Gastroesophageal sphincter (tissue), 4 donors: ENCODE measurements at regions not wholly inside any gene's neighbourhood (a gene's known extent, or its start where the extent isn't known, plus 50 kb on each side); places are given as distances from the start of the nearest gene placed in this dataset.
"Not testable (repeated sequence)": the region's sequence is repeated elsewhere in the genome, so short reads cannot be mapped to it uniquely, and the experiment has no call there.

ENCODE experiments used
- ATAC-seq: fragments of 150-250 bp; one replicate; pipeline ENCODE4 v1.9.1; 2016; ENCODE audit warnings: mild to moderate bottlenecking, moderate library complexity
- H3K27ac ChIP-seq, 4 donors: fragments of 200-600 bp; sonication (generic) in 3 of 4; 1 replicate in 3 of 4; 2 replicates in 1 of 4; pipeline ENCODE4 v1.5.1; 2016 to 2019
- H3K27me3 ChIP-seq: fragments of 200-600 bp; sonication (generic); one replicate; pipeline ENCODE4 v1.5.1; 2019
- H3K36me3 ChIP-seq, 2 donors: fragments of 200-600 bp; sonication (generic); one replicate each; pipeline ENCODE4 v1.5.1; 2019; ENCODE audit warnings: control low read depth in 1 of 2
- H3K4me1 ChIP-seq, 3 donors: fragments of 200-600 bp; sonication (generic); 1 replicate in 2 of 3; 2 replicates in 1 of 3; pipeline ENCODE4 v1.5.1; 2016 to 2019; ENCODE audit warnings: control low read depth in 2 of 3
- H3K4me3 ChIP-seq, 2 donors: fragments of 200-600 bp; sonication (generic); one replicate each; pipeline ENCODE4 v1.5.1; 2019; ENCODE audit warnings: mild to moderate bottlenecking in 1 of 2, moderate library complexity in 1 of 2
- H3K9me3 ChIP-seq, 3 donors: fragments of 200-600 bp; sonication (generic); one replicate each; pipeline ENCODE4 v1.5.1; 2017 to 2019; ENCODE audit warnings: control low read depth in 2 of 3
- CTCF ChIP-seq, 4 experiments: fragments of 200-600 bp in 2 of 4; fragments of 450-650 bp in 2 of 4; sonication (generic) in 1 of 4; IDR thresholded peaks; one replicate each; pipeline ENCODE4 v1.5.1; 2017 to 2019; ENCODE audit warnings: antibody characterized with exemption in 4 of 4, mild to moderate bottlenecking in 2 of 4, moderate library complexity in 2 of 4
- EP300 ChIP-seq: sonication (generic); formaldehyde crosslinking; IDR thresholded peaks from one replicate; pipeline ENCODE4 v1.6.1; 2017; ENCODE audit warnings: antibody characterized with exemption, mild to moderate bottlenecking
- POLR2A ChIP-seq, 2 donors: fragments of 450-650 bp; IDR thresholded peaks; one replicate each; pipeline ENCODE4 v1.6.1; 2017; ENCODE audit warnings: antibody characterized with exemption in 2 of 2, mild to moderate bottlenecking in 2 of 2, moderate library complexity in 1 of 2
- POLR2AphosphoS5 ChIP-seq: sonication (generic); formaldehyde crosslinking; IDR thresholded peaks from one replicate; pipeline ENCODE4 v1.6.1; 2017; ENCODE audit warnings: antibody characterized with exemption
- WGBS, 2 donors: methylation state at CpG; one replicate each; pipeline ENCODE4 v1.1.5; 2018; ENCODE audit warnings: low coverage in 1 of 2; 5-methylcytosine and 5-hydroxymethylcytosine counted together

DNA sequence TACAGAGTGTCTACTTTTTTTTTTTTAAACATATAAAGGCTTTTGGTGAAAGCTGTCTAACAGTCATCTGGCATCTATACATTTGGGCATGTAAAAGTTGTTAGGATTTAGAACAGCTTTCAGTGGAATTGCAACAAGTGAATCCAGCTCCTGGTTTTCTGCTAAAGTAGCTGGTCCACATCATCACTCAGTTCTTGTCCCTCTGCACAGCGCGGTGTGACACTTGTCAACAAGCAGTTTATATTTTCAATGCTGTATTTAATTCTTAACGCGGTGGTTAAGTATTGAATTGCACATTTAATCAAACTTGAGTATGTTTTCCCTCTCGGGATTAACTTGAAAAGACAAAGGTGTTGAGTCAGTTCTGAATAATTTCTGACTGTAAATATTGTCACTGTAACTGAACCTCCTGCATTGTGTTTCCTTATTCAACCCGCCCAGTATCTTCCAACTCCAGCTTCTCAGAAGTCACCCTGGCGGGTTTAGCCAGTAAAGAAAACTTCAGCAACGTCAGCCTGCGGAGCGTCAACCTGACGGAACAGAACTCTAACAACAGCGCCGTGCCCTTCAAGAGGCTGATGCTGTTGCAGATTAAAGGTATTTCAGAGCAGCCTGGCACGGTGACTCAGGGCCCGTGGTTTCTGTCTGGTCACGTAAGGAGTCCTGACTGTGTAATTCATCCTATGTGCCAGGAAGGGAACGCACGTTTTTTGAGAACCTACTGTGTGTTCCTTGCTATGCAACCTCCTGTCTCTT lies 66.1 kb upstream of the LYZL2 start:
- not testable (repeated sequence) for H3K27ac ChIP-seq, H3K4me1 ChIP-seq, H3K9me3 ChIP-seq, H3K36me3 ChIP-seq, H3K27me3 ChIP-seq, ATAC-seq, H3K4me3 ChIP-seq
- peak; percentile 17 for TF ChIP-seq POLR2AphosphoS5
- WGBS, 2 donors, result 40 to 59% methylated on average over 18 of the region's 18 CpGs

GRCh38 chr10:30694518-30695228 lies 65.1 kb upstream of the LYZL2 start:
- no peaks in the 10 kb centered on the region for H3K36me3 ChIP-seq
- TF ChIP-seq POLR2AphosphoS5 (no peak), EP300 (no peak), POLR2A (IDR thresholded peaks at IDR 0.05) (no peak)
- H3K4me1 ChIP-seq, result no peaks in the 10 kb centered on the region
- no peaks in the 10 kb centered on the region for H3K9me3 ChIP-seq
- WGBS, 2 donors, result 79 to 96% methylated on average over 4 to 6 of the region's 6 CpGs
- H3K27me3 ChIP-seq, result peaks cover 5% of the 10 kb centered on the region
- no peak for ATAC-seq
- no peak overlapping the region for H3K4me3 ChIP-seq
- H3K27ac ChIP-seq, result no peak overlapping the region

DNA sequence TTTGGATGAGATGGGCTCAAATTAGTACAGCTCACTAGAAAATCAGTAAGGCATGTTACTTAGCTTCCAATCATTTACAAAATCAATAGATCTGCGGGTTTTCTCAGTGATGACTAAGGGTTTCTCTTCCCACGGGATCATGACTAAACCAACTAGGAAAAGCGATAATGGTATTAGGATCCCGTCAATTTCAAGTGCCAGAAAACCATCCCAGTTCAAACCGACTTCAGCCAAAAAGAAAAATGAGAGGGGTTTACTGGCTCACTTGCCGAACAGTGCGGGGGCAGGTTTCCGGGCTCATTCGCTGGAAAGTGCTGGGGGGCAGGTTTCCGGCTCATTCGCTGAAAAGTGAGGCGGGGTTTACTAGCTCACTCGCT lies 62.1 kb upstream of the LYZL2 start:
- TF ChIP-seq POLR2A (IDR thresholded peaks at IDR 0.05) (no peak), CTCF (IDR thresholded peaks at IDR 0.05) (no peak), POLR2AphosphoS5 (no peak), EP300 (no peak)
- peaks cover 17% of the 10 kb centered on the region for H3K27me3 ChIP-seq
- ATAC-seq, result no peak
- H3K27ac ChIP-seq, result no peak overlapping the region
- 88% methylated on average over 7 to 12 of the region's 13 CpGs for WGBS, 2 donors
- H3K4me3 ChIP-seq, result no peak overlapping the region
- no peaks in the 10 kb centered on the region for H3K36me3 ChIP-seq
- H3K4me1 ChIP-seq, result no peaks in the 10 kb centered on the region
- no peaks in the 10 kb centered on the region for H3K9me3 ChIP-seq

DNA sequence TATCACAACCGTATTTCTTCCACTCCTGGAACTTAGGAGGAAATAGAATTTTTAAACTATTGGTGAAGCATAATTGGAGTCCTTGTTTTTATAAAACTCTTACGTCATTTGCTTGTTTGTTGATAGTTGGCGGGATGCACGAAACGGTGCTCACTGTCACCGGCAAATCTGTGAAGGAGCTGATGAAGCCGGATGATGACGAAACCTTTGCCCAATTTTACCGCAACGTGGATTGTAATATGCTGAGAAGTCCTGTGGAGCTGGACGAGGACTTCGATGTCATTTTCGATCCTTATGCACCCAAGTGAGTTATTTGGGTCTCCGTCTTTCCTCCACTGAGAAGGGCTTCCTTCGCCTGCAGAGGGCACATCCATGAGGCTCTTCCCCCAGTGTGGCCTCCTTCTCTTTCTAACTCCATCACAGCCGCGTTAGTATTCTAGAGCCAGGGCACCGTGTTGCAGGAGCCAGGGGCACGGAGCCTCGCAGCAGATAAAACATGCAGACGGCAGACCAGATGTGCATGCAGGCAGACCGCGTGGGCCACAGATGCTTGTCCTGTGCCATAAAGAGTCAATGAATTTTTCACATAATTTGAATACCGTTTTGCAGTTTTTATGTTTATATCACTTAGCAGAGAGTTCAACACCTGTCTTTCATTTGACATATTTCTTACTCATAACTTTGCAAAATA lies 61.5 kb upstream of the LYZL2 start:
- not testable (repeated sequence) for H3K36me3 ChIP-seq, H3K4me3 ChIP-seq, H3K9me3 ChIP-seq, H3K27ac ChIP-seq, ATAC-seq, H3K4me1 ChIP-seq
- peaks cover 18% of the 10 kb centered on the region for H3K27me3 ChIP-seq
- 87 to 88% methylated on average over 14 to 24 of the region's 24 CpGs for WGBS, 2 donors

DNA sequence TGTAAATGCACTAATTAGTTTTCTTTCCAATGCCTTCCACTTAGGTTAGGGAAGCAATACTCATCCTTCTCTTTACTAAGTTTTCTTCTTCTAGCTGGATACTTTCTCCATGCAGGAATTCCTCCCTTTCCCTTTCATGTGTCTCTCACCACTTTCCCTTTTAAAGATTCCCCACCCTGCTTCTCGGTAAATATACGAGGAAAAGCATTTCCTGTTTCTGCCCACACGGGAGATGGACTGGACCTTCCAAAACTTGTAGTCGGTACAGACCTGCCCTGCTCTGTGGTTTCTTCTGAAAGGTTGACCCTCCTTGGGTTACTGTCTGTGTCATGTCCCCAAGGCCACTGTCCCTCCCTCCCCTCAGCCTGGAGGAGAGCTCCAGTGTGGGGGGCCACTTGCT lies 58.9 kb upstream of the LYZL2 start:
- Histone ChIP-seq H3K36me3 (no peaks in the 10 kb centered on the region), H3K4me3 (no peak overlapping the region), H3K27me3 (peaks cover 21% of the 10 kb centered on the region), H3K9me3 (no peaks in the 10 kb centered on the region), H3K27ac (no peak overlapping the region), H3K4me1 (no peaks in the 10 kb centered on the region)
- TF ChIP-seq POLR2AphosphoS5 (no peak), EP300 (no peak), POLR2A (IDR thresholded peaks at IDR 0.05) (no peak), CTCF (IDR thresholded peaks at IDR 0.05) (no peak)
- WGBS, 2 donors, result 50 to 57% methylated on average over 1 to 3 of the region's 4 CpGs
- no peak for ATAC-seq

DNA sequence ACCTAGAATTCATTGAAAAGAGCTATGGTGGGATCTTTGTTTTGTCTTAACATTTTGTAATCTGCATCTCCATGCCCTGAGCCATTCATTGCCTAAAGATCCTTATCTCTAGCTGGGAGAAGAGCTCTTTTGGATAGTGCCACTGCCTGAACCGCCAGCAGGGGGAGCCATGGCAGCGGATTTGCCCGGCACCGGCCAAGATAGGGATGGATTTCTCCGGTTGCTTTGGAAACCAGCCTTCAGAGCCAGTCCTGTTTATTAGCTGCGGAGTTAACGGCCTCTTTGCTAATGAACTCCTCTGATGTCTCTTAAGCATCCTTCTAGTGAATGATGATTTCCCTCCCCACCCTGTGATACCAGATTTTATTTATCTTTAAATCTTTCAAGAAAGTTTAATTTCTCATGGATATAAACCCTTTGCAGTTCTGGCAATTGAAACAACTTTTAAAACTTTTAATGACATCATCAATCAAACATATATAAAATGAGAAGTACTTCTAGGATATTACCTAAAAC lies 58.2 kb upstream of the LYZL2 start:
- Histone ChIP-seq H3K36me3 (no peaks in the 10 kb centered on the region), H3K9me3 (no peaks in the 10 kb centered on the region), H3K27ac (no peak overlapping the region), H3K4me1 (no peaks in the 10 kb centered on the region), H3K27me3 (peaks cover 24% of the 10 kb centered on the region), H3K4me3 (no peak overlapping the region)
- 0 to 3% methylated on average over 6 to 7 of the region's 7 CpGs for WGBS, 2 donors
- TF ChIP-seq CTCF (IDR thresholded peaks at IDR 0.05) (peak; percentile 44 to 82 (median 64)), EP300 (no peak), POLR2A (IDR thresholded peaks at IDR 0.05) (no peak), POLR2AphosphoS5 (no peak)
- ATAC-seq, result peak; percentile 82
